Kidney tubule cell (primary cell): ENCODE measurements at regions not wholly inside any gene's neighbourhood (a gene's known extent, or its start where the extent isn't known, plus 50 kb on each side); places are given as distances from the start of the nearest gene placed in this dataset.
A peak's percentile ranks its signal among the peaks of the same experiment; 100 is the strongest.

Experiments used
- DNase-seq: peaks from one replicate; pipeline ENCODE4 v3.0.0-alpha.2; 2018; ENCODE audit warnings: low spot score

- DNase-seq, result peak; percentile 62
Observed at GRCh38 chr5:124645396-124645795, 101.0 kb downstream of the ZNF608 start.

DNA sequence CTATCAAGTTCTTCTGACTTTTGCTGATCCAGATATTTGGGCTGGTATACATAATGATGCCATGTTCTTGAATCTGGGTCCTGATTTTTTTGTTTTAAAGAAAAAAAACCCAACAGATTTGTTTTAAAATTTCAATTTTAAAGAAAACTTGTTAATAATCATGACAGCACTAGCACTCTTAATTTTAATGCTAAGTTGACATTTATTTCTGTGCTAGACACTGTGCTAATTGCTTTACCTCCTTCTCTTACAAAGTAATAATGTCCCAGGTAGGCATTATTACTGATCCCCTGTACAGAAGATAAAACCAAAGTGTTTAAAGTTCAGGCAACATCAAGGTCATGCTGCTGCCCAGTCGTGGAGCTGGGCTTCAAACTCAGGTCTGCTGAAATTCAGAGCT is 101.9 kb downstream of the ZNF608 start:
- no peak for DNase-seq

GRCh38 chr5:124644138-124644537 is 102.3 kb downstream of the ZNF608 start:
- peak; percentile 57 for DNase-seq

DNA sequence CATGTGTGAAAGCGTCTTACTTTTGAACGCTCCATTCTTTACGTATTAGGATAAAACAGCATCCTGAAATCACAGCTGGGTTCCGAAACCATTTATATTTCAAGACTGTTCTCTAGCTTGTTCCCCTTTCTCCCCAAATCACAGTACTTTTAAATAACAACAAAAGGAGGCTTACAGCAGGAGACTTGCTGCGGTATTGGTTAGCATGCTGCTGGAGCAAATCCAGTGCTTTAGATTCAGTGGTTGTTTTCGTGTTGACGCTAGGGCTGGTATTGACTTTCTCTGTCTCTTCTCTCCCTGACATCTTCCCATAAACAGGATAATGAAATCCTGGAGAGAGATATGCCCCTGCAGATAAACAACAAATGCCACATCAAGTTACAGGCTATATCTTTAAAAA is 103.1 kb downstream of the ZNF608 start:
- DNase-seq, result no peak

- no peak for DNase-seq
Observed at GRCh38 chr5:124642151-124642550, 104.3 kb downstream of the ZNF608 start.

- DNase-seq, result no peak
Observed at GRCh38 chr5:124641154-124641792, 105.2 kb downstream of the ZNF608 start.

DNA sequence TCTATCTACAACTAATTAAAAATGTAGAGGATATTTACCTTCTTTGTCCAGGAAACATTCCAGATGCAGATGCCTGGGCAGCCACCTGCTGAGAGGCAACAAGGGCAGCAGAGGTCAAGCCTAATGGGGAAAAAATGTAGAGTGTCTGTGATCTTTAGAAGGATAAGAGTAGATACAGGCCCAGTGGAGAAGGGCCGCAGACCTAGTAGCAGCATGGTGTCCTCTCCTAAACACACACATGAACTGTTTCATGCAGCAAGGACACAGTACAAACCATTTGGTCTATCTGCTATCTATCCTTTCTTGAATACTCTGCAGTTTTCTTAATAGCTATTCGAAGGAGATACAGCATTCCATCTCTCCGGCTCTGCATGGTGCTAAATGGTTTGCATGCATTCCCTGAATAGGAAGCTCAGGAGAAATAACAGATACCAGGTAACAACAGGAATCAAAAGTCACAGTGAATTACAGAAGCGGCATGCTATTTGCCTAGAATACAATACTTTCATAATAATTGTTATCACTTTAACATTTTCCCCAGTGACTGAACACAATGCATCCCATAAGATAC is 107.3 kb downstream of the ZNF608 start:
- DNase-seq, result no peak

GRCh38 chr5:124637011-124637410 is 109.4 kb downstream of the ZNF608 start:
- DNase-seq, result no peak

DNA sequence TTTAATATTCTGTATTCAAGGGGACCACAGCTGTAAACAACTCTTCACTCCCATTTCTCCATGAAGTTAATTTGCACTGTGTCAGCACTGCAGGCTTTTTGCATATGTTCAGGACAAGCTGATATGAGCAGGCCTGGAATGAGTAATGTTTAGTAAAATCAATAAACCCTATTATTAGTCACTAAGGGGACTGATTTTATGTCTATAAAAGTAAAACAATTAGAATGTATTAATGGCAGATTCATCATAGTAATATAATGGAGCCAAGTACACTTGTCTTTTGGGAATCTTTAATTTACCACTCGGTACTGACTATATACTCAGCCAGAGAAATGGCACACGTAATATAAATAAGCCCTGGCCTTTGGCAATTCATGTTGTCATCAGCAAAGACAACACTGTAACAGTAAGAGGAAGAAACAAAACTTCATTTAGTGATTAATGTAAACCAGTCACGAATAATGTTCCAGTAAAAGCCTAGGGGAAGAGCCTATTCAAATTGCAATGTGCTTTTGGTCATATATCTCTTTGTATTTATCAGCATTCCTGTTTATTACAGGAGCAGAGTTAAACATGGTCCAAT is 111.6 kb downstream of the ZNF608 start:
- DNase-seq, result no peak

- DNase-seq, result peak; percentile 46
Observed at GRCh38 chr5:124634228-124634739, 112.2 kb downstream of the ZNF608 start.

- no peak for DNase-seq
Observed at GRCh38 chr5:124633209-124633608, 113.2 kb downstream of the ZNF608 start.

GRCh38 chr5:124631874-124632550 is 114.4 kb downstream of the ZNF608 start:
- DNase-seq, result no peak

DNA sequence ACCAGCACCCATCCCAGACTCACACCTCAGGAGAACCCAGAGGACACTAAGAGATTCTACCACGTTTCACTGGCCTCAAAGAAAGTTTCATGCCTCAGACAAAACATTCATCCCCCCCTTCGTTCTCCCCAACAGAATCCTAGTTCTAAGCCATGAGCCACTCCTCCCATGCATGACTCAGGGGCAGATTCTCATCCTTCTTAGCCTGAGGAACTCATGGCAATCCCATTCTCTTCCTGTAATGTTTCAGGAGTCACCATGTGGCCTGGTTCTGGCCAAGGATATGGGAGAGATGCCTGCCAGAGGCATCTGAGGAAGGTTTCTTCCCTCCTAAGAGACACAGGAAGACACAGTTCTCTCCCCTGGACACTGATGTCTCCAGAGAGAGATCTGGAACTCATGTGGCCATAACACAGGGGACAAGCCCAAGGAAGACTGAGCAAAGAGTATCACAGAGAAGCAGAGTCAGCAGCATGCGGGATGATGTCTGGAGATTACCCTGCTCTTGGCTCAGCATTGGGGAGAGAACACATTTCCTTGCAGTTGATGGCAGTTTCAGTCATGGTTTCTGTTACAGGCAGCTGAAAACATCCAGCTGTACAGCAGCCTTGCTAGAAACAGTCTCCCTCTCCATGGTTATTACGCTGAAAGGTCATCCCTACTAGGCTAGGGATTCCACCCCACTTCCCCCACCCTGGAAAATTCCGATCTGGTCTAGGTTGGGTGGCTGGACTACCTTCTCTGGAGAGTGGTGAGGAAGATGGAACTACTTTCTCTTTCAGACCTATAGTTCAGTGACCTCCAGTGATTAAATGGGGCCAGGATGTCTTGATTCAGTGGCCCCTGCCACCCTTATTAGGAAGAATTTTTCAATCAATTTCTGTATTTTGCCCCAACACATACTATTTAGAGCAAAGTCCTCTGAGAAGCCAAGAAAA is 115.4 kb downstream of the ZNF608 start:
- DNase-seq, result peak; percentile 62

- peak; percentile 99 for DNase-seq
Observed at GRCh38 chr5:124628721-124629596, 117.5 kb downstream of the ZNF608 start.

- peak; percentile 42 for DNase-seq
Observed at GRCh38 chr5:124627815-124628595, 118.4 kb downstream of the ZNF608 start.

GRCh38 chr5:124626053-124626452 is 120.4 kb downstream of the ZNF608 start:
- no peak for DNase-seq

DNA sequence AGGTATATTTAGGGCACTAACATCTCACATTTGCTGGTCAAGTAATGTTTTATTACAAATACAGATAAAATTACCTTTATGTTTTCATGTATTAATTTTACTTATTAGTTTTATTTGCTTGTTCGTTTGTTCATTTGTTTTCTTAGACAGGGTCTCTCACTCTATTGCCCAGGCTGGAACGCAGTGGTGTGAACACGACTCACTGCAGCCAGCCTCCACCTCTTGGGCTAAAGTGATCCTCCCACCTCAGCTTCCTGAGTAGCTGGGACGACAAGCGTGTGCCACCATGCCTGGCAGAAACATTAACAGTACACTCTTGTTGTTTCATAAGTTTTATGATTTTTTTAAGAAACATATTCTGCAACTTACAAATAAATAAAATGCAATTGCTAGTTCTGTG is 123.2 kb downstream of the ZNF608 start:
- no peak for DNase-seq

DNA sequence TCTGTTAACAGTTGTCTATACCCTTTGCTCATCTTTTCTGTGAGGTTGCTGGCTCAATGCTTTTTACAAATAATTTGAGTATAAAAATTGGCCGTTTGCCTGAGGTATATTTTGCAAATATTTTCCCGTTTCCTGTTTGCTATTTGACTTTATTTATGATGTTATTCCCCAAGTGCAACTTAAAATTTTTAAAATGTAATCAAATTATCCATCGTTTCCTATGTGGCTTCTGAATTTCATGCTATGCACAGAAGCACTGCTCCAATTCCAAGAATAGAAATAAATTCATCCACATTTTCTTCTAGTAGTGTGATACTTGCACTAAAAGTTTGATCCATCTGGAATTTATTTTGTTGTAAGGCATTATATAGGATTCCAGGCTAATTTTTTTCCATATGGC is 123.6 kb downstream of the ZNF608 start:
- no peak for DNase-seq

DNA sequence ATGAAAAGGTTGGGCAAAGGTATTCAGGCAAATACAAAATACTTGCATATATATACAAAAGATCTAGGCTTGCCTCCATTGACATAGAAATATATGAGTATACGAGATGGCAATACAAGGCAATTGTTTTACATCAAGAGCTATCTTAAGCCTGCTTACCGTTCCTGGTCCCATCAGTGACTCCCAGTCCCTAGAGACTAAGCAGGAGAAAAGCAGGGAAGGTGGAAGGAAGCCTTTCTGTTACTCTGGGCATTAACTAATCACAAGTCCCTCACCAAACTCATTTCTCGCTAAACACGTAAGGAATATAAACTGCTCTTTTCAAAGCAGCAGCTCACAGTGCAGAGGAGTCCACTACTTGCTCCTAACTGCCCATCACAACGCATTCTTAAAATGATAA is 125.2 kb downstream of the ZNF608 start:
- no peak for DNase-seq

- no peak for DNase-seq
Observed at GRCh38 chr5:124620743-124621142, 125.7 kb downstream of the ZNF608 start.
